WERI-Rb-1 (cell line): ENCODE measurements at regions not wholly inside any gene's neighbourhood (a gene's known extent, or its start where the extent isn't known, plus 50 kb on each side); places are given as distances from the start of the nearest gene placed in this dataset.

Experiments used
- DNase-seq: peaks from one replicate; pipeline ENCODE4 v3.0.0-alpha.2; 2020
- H3K27ac ChIP-seq: fragments of 250-450 bp; sonication (Bioruptor Pico); 2 replicates; pipeline ENCODE4 v1.5.1; 2020; ENCODE audit warnings: mild to moderate bottlenecking, moderate library complexity
- H3K27me3 ChIP-seq: fragments of 250-450 bp; sonication (Bioruptor Pico); 2 replicates; pipeline ENCODE4 v1.5.1; 2021; ENCODE audit warnings: mild to moderate bottlenecking, low read depth, moderate library complexity; ENCODE audit not compliant: insufficient read depth, severe bottlenecking
- H3K36me3 ChIP-seq: fragments of 250-450 bp; sonication (Bioruptor Pico); 2 replicates; pipeline ENCODE4 v1.5.1; 2020; ENCODE audit warnings: mild to moderate bottlenecking, moderate library complexity
- H3K4me3 ChIP-seq: 2 replicates; pipeline ENCODE4 v1.5.1; 2011; ENCODE audit warnings: low read depth, mild to moderate bottlenecking, control low read depth, low read length
- H3K9me3 ChIP-seq: fragments of 250-450 bp; sonication (Bioruptor Pico); 2 replicates; pipeline ENCODE4 v1.5.1; 2021; ENCODE audit warnings: mild to moderate bottlenecking, moderate library complexity; ENCODE audit not compliant: severe bottlenecking
- CTCF ChIP-seq: IDR thresholded peaks from 2 replicates; pipeline ENCODE4 v1.5.1; 2011; ENCODE audit warnings: low read depth, mild to moderate bottlenecking, control low read depth, inconsistent platforms, low read length

- no peaks in the 10 kb centered on the region for H3K9me3 ChIP-seq
- no peaks in the 10 kb centered on the region for H3K27me3 ChIP-seq
- H3K36me3 ChIP-seq: no peaks in the 10 kb centered on the region
- H3K27ac ChIP-seq: no peak overlapping the region
- no peak for TF ChIP-seq CTCF
- no peak for DNase-seq
- no peak overlapping the region for H3K4me3 ChIP-seq
Observed at GRCh38 chr6:14642136-14642505, 524.5 kb downstream of the CD83 start.

- Histone ChIP-seq H3K27ac (no peak overlapping the region), H3K27me3 (no peaks in the 10 kb centered on the region), H3K9me3 (no peaks in the 10 kb centered on the region), H3K4me3 (no peak overlapping the region), H3K36me3 (no peaks in the 10 kb centered on the region)
- no peak for TF ChIP-seq CTCF
- no peak for DNase-seq
Observed at GRCh38 chr6:14642842-14643241, 525.3 kb downstream of the CD83 start.

- Histone ChIP-seq H3K27me3 (no peaks in the 10 kb centered on the region), H3K27ac (no peak overlapping the region), H3K4me3 (no peak overlapping the region), H3K9me3 (no peaks in the 10 kb centered on the region), H3K36me3 (no peaks in the 10 kb centered on the region)
- no peak for TF ChIP-seq CTCF
- DNase-seq: no peak
Observed at GRCh38 chr6:14644381-14644780, 526.8 kb downstream of the CD83 start.

- TF ChIP-seq CTCF: no peak
- H3K4me3 ChIP-seq: no peak overlapping the region
- no peaks in the 10 kb centered on the region for H3K9me3 ChIP-seq
- H3K36me3 ChIP-seq: no peaks in the 10 kb centered on the region
- H3K27me3 ChIP-seq: no peaks in the 10 kb centered on the region
- no peak overlapping the region for H3K27ac ChIP-seq
- DNase-seq: no peak
Observed at GRCh38 chr6:14645221-14645620, 527.6 kb downstream of the CD83 start.

- no peaks in the 10 kb centered on the region for H3K36me3 ChIP-seq
- no peaks in the 10 kb centered on the region for H3K9me3 ChIP-seq
- no peak overlapping the region for H3K4me3 ChIP-seq
- DNase-seq: no peak
- H3K27me3 ChIP-seq: no peaks in the 10 kb centered on the region
- TF ChIP-seq CTCF: no peak
- no peak overlapping the region for H3K27ac ChIP-seq
Observed at GRCh38 chr6:14645841-14646240, 528.3 kb downstream of the CD83 start.

- TF ChIP-seq CTCF: no peak
Observed at GRCh38 chr6:14646371-14646770, 528.8 kb downstream of the CD83 start.

More at GRCh38 chr6:14646371-14646770, 528.8 kb downstream of the CD83 start:
- H3K9me3 ChIP-seq: no peaks in the 10 kb centered on the region
- no peak for DNase-seq
- no peaks in the 10 kb centered on the region for H3K27me3 ChIP-seq
- H3K36me3 ChIP-seq: no peaks in the 10 kb centered on the region
- no peak overlapping the region for H3K27ac ChIP-seq
- H3K4me3 ChIP-seq: no peak overlapping the region
